ENCODE measurements at regions not wholly inside any gene's neighbourhood (a gene's known extent, or its start where the extent isn't known, plus 50 kb on each side); places are given as distances from the start of the nearest gene placed in this dataset.
"Not testable (repeated sequence)": the region's sequence is repeated elsewhere in the genome, so short reads cannot be mapped to it uniquely, and the experiment has no call there.

DNA sequence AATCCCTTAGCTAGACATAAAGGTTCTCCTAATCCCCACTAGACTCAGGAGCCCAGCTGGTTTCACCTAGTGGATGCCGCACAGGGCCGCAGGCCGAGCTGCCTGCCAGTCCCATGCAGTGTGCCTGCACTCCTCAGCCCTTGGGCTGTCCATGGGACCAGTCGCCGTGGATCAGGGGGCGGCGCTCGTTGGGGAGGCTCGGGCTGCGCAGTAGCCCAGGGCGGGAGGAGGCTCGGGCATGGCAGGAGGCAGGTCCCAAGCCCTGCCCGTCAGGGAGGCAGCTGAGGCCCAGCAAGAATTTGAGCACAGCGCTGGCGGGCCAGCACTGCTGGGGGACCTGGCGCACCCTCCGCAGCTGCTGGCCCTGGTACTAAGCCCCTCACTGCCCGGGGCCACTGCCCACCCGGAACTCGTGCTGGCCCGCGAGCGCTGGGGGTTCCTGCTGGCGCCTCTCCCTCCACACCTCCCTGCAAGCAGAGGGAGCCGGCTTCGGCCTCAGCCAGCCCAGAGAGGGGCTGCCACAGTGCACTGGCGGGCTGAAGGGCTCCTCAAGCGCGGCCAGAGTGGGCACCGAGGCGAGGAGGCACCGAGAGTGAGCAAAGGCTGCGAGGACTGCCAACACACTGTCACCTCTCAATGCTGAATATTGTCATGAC is 307.8 kb downstream of the C6orf118 start:
- no peak for DNase-seq

DNA sequence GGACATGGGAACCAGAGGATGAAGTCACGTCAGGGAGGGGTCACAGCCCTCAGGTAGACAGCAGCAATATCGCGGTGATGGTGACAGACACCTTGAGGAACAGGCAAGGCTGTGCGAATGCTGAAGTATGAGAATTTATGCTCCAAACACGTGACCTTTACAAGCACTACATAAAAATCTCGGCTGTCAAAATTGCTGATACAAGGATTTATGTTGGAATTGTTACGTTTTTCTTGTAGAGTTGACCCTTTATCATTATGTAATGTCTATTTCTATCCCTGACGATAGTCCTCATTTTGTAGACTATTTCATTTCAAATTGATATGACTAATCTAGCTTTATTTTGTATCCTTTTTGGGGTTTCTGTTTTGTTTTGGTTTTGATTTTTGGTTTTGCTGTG is 311.1 kb downstream of the C6orf118 start:
- no peak for DNase-seq

DNA sequence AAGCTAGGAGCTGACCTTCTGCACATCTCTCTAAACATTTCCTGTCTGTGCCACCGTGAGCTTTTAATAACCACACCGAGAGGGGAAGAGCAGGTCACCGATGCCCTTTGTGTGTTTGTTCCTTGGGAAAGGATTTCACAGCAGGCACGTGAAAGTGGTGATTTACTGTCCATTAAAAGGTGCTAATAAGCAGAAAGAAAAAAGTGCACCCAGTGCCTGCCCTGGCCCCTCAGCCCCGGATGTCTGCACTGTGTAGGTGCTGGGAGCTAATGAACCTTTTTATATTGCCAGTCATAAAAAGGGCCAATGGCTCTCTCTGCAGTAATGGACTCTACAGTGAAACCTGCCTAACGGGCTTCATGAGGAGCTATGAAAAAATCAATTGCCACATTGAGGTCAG is 312.6 kb downstream of the C6orf118 start:
- DNase-seq: no peak

DNA sequence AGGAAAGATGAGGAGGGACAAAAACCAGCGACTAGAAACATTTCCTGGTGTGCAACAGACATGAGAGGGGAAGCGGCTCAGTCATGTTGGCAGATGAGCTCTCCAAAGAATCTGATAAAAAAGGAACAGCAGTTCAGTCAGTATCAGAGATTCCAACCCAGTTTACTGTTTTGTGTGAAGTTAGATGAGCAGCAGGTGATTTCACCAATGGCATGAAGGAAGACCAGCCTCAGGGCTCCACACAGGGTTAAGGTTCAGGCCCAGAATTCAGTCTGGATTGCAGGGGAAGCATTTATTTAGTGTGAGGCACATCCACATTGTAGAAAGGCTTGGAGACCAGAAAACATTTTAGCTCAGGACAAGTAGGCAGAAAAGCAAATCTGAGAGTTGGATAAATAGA is 317.8 kb downstream of the C6orf118 start:
- DNase-seq: no peak

DNA sequence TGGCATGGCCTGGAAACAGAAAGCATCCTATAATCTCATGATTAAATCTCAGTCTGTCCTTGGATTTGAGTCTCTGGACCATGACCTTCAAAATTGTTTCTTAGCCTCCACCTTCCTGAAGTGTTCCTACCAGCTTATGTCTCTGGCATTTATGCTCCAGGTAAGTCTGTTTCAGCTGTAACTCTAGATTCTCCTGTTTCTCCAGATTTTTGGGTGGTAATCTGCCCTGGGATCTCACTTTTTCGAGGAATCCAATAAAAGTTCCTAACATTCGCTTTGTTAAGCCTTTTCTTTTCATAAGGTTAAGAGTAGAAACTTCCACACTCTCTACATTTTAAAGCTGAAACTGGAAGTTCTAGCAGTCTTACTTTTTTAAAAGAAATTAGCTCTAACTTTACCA is 318.5 kb downstream of the C6orf118 start:
- no peak for DNase-seq

DNA sequence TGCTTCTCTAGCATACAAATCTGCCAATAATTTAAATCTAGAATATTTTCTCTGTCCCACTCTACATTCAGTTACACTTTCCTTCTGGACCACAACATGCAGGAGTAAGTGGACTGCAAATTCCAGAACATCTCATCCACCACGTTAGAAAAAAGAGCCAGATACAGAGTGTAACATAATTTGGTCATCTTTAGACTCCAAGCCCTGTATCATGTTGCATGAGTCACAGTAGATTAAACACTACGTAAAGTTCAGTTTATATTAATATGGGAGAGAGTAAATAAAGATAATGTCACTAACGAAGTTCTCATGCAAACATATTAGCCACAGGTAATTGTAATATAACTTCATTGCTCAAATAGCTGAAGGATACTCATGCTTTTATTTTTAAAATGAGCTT is 327.0 kb downstream of the C6orf118 start:
- no peak for DNase-seq

DNA sequence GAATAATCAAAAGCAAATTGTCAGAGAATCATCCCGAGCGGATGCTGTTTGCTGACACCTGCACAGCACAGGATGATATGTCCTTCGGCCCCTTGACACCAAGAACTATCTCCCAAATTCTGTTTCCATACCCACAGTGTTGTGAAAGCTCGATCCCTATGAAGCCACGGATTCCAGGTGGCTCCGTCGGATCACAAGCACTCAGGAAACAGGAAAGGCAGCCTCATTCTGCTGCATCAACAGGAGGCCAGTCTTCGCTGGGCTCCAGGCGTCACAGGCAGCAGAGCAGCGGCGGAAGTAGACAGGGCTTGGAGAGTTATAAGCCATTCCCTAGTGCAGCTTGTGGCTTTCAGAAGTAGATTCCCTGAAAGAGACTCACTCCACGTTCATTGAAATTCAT is 342.3 kb downstream of the C6orf118 start:
- DNase-seq: no peak

DNA sequence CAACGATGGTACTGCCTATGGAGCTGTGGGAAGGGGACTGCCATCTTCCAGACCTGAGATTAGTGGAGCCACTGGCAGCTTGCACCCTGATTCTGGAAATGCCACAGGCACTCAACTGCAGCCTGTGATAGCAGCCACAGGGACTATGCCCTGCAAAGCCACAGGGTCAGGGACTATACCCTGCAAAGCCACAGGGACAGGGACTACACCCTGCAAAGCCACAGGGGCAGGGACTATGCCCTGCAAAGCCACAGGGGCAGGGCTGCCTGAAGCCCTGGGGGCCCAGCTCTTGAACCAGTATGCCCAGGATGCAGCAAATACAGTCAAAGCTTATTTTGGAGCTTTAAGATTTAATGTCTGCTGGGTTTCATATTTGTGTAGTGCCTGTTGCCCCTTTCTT is 346.6 kb downstream of the C6orf118 start:
- no peak for DNase-seq

DNA sequence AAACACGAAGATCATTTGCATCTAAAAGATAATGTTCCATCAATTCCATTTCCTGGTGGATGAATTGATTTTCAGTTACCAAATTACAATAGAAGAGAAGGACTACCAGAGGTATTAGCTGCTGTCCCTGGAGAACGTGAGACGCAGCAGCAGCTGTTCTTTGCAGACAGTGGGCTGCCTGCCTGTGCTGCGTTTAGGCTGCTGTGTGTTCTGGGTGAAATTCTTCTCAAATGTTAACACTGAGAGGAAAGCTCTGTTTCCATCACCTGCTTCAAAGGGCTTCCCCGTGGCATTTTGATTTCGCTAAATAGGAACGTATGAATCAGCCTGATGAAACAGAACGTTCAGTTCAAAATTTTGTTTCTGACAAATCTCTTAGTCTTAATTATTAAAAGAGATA is 362.2 kb downstream of the C6orf118 start:
- DNase-seq: no peak

DNA sequence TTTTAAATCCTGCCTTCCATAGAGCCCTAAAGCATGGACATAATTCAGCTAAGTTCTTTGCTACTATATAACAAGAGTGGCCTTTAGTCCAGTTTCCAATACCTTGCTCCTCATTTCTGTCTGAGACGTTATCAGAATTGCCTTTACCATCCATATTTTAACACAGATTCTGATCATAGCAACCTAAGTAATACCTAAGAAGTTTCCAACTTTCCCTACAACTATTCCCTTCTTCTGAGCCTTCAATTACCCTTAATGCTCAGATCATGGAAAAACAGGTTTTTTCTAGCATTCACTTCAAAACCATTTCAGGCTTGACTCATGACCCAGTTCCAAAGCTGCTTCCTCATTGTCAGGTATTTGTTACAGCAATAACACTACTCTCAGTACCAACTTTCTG is 367.1 kb downstream of the C6orf118 start:
- DNase-seq: no peak

DNA sequence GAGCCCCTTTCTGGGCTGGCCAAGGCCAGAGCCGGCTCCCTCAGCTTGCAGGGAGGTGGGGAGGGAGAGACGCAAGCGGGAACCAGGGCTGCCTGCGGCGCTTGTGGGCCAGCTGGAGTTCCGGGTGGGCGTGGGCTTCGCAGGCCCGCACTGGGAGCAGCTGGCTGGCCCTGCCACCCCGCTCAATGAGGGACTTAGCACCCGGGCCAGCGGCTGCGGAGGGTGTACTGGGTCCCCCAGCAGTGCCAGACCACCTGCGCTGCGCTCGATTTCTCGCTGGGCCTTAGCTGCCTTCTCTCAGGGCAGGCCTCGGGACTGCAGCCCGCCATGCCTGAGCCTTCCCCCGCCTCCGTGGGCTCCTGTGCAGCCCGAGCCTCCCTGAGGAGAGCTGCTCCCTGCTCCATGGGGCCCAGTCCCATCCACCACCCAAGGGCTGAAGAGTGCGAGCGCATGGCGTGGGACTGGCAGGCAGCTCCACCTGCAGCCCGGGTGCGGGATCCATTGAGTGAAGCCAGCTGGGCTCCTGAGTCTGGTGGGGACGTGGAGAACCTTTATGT is 376.1 kb downstream of the C6orf118 start:
- not testable (repeated sequence) for DNase-seq

DNA sequence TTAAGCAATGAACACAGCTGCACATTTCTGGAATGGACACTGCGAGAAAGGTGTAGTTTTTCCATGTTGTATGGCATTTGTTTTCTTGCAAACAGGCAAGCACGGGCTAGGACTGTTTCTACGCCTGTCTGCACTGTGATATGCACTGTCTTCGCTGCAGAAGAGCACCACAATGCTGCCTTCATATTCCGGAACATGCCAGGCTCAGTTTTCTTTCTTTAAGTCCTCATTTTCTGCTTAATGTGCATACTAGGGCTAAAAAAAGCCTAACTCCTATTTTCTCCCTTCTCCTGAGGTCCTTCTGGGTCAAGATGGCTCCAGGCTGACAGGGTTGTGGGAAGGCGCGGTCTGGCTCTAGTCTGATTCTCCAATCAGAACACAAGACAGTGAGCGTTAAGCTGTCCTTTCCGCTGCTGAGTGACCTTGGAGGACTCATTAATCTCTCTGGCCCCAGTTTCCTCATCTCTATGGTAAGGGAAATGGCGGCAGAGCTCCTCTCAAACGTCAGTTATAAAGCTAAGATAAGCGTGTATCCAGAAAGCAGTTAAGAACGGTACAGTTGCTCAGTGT is 379.9 kb downstream of the C6orf118 start:
- no peak for DNase-seq

DNA sequence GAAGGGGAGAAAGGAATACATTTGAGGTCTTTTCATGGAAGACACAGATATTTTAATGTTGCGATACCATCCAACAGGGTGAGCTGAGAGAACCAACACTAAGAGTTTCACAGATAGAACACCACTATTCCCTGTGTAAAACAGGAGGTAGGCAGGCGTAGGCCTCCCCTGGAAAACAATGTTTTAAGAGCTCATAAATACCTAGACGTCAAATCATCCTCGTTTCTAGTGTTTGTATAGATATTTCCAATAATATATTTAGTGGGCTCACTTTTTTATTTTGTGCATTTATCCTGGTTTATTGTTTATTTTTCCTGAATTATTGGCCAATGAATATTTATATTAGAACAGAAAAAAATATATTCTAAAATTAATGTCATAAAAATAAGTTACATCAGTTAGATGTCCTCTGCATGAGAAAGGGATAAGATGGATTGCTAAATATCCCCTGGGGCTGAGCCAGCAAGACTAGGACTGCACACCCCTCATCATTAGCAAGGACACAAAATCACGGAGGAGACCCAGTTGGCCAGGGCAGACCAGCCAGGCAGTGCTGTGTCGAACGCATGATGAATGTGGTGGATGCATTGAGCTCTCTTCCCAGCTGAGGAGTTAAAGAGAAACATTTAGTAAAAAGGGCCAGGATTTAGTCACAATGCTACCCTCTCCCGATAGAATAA is 380.5 kb downstream of the C6orf118 start:
- DNase-seq: no peak

DNA sequence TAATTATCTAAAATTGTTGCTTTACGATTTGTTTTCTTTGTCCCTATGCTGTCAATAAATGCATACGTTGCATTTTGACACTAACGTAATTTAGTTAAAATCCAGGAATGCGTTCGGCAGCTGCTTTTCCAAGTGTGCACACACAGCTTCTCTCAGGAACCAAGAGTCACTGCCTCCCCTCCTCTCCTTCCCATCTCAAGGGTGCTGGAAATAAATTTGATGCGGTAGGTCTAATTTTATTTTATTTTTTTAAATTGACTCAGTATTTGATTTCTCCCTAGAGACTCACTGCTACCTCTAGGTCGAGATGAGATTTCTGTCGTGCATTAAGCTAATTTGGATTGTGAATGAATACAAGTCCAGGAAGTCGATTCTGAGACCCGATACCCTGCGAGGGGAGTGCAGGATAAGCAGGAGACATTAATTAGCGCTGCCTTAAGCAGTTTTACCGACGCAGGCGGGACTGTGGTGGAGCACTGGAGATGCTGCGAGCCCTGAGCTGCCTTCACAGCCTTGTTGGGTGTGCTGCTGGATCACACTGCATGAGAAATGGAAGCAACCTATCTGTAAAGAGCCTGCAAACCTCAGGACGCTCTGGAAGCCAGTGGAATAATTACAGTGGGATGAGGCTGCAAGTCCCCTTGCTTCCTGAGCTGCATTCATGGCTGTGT is 381.2 kb downstream of the C6orf118 start:
- no peak for DNase-seq

DNA sequence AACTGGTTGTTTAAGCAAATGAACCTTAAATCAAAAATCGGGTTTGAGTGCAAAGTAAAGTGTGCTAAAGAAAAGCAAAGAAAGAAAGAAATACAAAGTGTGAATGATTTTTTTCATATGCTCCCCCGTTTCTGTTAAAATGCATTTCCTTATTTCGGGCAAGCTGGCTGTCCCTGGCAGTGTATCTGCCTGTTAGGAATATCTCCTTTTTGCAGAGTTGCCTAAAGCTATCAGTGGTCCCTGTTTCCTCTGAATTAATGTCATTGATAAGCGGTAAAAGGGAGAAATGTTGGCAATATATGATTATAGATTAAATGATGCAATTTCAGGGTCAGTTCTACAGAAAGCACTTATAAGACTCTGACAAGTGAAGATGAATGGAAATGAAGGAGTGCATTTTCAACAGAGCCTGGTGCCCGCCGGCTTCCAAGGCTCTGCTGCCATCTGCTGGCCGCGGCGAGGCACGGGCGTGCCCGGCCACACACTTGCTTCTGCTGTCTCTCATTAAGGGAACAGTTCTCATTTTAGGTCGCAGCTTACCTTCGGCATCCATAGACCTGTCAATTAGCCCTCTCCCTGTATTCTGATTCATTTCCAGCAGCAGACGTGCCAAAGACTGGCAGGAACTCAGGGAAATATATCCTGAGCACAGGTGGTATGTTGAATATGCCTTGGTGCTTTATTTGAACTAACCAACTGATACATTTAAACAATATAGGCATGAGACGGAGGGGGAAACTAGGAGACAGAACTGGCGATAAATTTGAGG is 381.9 kb downstream of the C6orf118 start:
- peak; percentile 60 for DNase-seq

DNA sequence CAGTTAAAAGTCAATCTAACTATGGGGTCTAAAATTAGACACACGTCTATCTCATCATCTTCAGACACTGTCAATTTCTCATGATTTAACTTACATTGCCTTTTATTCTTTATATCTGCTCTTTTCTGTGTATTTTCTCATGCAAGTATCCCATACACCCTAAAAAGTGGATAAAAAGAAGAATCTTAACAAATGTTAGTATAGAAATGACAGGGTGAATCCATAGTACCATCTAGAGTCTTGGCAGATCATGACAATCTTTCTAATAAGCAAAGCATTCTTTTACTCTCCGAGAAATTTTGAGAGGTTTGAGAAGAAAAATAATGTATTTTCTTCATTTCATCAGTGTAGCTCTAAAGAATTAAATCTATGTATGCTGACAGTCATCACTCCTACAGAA is 382.7 kb downstream of the C6orf118 start:
- no peak for DNase-seq

DNA sequence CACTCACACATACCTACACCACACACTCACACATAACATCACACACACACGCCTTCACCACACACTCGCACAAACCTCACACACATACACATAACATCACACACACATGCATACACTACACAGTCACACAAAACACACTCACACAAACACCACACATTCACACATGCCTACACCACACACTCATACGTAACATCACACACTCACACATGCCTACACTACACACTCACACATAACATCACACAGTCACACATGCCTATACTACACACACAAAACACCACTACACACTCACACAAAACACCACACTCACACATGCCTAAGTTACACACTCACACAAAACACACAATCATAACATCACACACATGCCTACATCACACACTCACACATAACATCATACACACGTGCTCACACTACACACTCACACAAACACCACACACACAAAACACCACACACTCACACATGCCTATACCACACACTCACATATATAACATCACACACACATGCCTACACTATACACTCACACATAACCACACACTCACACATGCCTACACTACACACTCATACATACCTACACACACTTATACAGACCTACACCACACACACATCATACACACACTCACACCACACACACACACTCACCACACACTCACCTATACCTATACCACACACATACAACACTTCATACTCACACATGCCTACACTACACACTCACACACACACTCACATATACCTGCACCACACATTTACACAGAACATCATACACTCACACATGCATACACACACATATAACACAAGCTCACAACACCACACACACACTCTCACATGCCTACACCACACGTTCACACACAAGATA is 383.5 kb downstream of the C6orf118 start:
- no peak for DNase-seq

DNA sequence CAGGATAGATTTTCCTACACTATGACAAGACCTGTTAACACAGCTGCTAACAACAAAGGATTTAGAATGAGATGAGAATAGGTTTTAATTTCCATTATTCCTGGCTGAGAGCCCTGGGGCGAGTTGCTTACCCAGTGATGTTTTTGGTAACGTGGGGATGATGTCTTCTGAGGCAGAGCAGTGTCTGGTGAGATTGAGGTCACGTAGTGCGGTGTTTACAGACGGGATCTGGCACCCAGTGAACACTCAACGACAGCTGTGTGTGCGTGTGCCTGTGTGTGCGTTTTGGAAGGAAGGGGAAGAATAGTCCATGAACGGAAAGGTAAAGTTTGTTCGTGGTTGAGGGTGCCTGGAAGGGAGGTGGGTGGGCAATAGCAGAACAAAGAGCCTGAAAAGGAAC is 384.7 kb downstream of the C6orf118 start:
- no peak for DNase-seq

DNA sequence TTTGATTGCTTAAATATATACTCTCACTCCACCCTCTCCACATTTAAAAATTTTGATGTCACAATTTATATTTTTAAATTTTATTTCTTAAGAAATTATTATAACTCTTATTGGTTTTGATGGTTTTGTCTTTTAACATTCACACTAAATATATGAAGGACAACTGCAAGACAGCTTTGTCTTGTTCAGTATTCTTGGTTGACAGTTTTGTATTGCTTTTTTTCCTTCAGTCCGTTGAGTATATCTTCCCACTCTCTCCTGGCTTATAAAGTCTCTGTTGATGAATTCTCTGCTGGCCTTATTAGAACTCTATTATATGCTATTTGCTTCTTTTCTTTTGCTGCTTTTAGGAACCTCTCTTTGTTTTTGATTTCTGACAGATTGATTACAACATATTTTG is 392.2 kb downstream of the C6orf118 start:
- no peak for DNase-seq

DNA sequence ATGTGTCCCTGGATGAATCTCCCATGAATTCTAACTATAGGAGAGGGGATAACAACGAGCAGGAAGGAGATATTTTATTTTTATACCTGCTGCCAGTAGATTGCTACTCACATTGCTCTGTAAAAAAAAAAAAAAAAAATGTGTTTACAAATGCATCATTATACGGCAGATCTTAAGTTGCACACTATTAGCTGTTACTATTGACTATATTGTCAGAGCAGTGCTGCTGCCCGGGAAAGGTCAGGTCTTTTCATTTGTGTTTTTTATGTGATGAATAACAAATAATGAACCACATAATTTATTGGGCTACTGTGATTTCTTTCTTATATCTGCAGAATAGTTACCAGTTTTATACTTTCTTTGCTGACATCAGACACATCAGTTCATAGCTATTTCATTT is 393.3 kb downstream of the C6orf118 start:
- DNase-seq: no peak

DNA sequence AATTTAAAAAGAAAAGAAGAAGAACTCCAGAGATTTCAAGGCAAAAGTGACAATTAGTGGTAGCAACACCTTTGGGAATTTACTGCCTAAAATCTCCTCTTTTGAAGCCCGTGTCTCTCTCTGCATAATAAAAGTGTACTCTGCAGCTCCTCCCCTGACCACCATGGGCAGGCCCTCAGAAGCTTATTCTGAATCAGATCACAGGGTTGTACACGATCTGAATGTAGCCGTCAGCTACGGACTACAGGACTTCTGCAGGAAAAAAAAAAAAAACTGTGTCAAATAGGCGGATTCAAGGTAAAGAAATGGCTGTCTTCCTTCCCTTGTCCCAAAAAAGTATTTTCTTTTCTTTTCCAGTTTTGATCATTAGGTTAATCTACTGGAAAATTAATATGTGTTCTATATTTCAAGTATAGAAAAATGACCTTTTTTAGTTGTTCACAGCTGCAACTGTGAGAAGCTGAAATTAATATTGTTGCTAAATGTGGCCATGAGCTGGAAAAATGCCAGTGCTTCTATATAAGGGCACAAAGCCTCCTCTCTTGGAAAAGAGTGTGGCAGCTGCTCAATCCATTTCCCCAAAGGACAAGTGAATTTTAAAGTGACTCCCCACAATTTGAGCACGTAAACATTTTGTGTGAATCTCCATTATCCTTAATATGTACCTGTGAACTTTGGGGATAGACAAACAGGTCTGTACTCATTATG is 397.4 kb downstream of the C6orf118 start:
- no peak for DNase-seq
